GM18907 (cell line): ENCODE measurements at regions not wholly inside any gene's neighbourhood (a gene's known extent, or its start where the extent isn't known, plus 50 kb on each side); places are given as distances from the start of the nearest gene placed in this dataset.
"Not testable (repeated sequence)": the region's sequence is repeated elsewhere in the genome, so short reads cannot be mapped to it uniquely, and the experiment has no call there.

ENCODE experiments used
- ATAC-seq: cut with Tn5 transposase; IDR thresholded peaks from one replicate; pipeline ENCODE4 v1.9.1; 2021; ENCODE audit warnings: mild to moderate bottlenecking, moderate library complexity; ENCODE audit not compliant: unreplicated experiment

DNA sequence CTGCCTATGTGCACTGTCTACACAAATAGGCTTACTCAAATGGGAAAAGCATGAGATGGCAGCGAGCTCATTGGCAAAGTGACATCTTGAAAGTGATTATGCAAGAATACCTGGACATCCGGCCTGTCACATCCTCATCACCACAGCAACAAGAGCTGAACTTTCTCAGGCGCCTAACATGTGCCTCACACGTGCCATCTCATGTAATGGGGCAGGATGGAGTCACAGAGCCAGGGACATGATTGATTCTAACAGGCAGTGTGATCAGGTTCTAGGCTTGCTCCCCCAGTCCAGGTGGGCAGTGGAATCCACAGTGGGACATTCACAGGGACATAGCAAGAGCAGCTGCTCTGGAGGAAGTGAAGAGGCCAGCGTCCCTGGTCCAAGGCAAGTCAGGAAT lies 192.3 kb upstream of the SSTR4 start:
- ATAC-seq = no peak

DNA sequence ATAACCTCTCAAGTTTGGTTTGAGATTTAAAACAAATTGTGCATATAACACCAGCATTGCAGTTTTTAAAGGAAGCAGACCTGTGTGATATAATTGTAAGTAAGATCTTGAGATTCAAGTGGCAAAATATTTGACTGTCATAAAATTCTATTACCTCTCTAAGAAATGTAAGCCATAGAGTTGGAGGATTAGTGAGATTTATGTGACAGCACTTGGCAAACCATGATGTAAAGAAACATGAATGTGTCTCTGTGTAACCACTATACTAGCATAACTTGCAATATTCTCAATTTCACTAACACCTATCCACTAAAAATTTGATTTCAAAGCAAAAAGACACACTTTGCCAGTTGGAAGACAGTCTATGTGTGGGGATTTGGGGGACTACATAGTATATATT lies 190.2 kb upstream of the SSTR4 start:
- ATAC-seq = no peak

DNA sequence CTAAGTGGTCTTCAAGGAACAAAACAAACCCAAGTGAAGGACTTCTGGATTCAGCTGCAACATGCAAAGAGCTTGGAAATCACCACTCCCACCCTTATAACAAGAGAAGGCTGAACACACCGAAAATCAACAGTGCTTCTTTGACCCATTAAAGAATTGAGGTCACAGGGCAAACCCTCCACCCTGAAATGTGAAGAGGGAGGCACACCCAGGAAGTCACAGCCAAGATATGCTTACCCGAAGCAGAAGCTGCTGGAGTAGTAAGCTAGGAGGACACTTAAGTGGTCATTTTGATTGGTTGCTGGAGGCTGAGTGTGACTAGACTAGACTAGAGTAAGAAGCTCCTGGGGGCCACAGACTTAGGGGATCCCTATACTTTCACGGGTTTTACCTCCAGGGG lies 188.2 kb upstream of the SSTR4 start:
- no peak for ATAC-seq

DNA sequence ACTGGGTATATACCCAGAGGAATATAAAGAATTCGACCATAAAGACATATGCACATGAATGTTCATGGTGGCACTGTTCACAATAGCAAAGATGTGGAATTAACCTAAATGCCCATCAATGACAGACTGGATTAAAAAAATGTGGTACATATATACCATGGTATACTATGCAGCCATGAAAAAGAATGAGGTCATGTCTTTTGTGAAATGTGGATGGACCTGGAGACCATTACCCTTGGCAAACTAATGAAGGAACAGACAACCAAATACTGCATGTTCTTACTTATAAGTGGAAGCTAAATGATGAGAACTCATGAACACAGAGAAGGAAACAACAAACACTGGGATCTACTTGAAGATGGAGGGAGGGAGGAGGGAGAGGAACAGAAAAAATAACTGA lies 186.7 kb upstream of the SSTR4 start:
- no peak for ATAC-seq

DNA sequence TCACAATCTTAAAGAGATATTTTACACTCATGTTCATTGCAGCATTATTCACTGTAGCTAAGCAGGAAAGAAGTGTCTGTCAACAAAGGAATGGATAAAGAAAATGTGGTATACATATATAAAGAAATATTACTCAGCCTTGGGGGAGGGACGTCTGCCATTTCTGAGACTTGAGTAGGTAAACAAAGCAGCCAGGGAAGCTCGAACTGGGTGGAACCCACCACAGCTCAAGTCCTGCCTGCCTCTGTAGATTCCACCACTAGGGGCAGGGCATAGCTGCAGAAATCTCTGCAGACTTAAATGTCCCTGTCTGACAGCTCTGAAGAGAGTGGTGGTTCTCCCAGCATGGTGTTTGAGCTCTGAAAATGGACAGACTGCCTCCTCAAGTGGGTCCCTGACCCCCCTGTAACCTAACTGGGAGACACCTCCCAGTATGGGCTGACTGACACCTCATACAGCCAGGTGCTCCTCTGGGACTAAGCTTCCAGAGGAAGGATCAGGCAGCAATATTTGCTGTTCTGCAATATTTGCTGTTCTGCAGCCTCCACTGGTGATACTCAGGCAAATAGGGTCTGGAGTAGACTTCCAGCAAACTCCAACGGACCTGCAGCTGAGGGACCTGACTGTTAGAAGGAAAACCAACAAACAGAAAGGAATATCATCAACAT lies 183.3 kb upstream of the SSTR4 start:
- not testable (repeated sequence) for ATAC-seq

DNA sequence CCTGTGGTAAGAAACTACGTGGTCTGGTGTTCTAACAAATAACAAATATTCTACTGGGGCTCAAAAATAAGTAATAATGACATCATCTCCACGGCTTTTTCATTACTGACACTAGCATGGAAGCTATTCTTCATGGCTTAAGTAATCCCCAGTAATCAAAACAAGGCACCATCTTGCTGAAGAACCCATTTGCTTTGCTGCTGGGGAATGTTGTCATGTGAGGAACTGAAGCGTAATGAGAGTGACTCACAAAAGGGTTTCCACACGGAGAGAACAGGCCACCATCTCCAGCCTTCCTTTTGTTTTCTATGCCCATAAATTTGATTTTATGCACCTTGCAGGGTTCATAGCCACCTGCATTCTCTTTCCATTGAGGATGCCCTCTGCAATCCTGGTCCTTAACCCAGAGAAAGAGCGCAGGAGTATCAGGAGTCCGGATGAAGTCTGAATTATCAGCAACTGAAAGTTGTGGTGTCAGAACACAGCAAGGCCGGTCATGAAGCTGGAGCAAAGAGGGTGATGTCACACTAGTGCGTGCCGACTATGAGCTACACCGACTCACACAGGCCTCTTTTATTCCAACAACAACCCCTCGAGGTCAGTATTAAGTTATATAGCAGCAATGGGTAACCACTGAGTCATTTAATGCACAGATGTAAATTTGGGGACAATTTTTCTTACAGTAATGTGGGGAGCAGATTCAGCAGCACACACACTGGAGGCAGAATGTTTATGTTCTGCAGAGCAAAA lies 173.7 kb upstream of the SSTR4 start:
- ATAC-seq = no peak

DNA sequence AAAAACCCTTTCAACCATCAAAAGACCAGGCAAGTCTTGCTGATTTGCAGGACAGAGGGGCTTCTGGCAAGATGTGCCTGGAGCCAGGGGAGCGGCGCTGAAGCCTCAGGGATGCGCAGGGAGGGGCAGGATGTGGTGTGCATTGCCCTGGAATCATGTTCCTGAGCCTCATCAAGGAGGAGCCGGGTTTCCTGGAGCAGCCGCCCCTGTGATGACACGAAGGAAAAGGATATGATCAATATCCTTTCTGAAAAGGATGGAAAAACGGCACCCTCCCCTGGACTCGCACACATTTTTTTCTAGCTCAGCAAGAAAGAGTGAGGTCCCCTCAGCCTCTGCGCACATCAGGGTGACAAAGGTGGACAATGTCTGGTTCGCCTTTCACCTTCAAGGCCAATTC lies 173.1 kb upstream of the SSTR4 start:
- ATAC-seq = no peak

DNA sequence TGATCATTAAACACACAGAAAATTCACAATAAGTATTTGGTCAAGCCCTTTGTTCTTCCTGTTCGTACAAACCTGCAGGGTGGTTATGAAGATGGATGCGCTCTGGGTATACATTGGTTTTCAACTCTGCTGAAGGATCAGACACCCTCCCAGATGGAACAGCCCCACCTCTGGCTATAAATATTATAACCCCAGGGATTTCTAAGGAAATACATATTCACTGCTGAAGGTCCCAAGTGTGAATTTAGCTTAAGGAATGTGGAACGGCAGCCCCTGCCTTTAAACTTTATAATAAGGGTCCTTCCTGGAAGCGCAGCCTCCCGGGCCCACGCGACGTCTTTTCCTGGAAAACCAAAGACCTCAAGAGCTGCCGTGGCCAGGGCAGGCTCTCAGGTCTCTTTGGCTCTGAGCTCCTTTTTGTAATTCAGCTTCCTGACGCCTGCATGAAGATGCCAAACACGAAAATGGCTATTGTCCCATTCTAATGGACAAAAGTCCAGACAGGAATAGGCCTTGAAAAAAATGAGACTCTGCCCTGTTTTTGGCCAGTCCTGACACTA lies 172.4 kb upstream of the SSTR4 start:
- no peak for ATAC-seq

DNA sequence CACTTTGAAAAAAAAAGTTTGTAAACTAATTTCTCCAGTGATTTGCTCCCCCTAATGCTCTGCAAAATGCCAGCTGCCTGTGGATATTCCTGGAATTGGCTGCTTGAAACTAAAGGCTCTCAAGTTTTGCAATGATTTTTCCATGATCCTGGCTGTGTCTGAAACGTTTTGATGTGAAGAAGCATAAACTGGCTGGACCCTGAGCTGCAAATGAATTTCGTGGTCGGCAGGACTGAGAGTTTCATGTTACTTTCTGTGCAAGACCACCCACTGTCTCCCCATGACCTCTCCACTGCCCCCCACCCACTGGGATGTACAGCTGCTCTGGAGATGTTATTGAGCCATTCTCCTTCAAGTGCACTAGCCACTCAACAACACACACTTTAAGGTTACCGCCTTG lies 171.3 kb upstream of the SSTR4 start:
- ATAC-seq = no peak

DNA sequence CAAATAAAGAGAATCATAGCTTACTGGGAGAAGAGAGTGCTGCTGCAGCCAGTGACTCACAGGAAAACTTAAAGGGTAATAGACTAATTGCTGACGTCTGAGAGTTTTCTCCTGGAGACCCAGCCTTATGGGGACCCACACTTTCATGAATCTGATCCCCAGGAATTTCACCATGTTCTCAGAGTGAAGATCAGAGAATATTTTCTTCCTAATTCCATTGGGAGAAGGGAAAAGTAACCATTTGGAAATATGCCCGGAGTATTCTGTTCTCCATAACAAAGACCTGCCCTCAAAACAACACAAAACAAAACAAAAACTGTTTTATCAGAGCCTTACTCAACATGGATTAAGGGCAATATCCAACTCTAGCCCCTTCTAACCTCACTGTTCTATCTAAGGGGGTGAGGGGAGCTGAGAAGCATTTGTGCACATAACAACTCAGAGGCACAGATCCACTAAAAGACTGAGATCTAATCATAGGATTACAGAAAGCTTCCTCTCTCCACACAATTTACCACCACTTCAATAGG lies 168.2 kb upstream of the SSTR4 start:
- ATAC-seq = no peak

DNA sequence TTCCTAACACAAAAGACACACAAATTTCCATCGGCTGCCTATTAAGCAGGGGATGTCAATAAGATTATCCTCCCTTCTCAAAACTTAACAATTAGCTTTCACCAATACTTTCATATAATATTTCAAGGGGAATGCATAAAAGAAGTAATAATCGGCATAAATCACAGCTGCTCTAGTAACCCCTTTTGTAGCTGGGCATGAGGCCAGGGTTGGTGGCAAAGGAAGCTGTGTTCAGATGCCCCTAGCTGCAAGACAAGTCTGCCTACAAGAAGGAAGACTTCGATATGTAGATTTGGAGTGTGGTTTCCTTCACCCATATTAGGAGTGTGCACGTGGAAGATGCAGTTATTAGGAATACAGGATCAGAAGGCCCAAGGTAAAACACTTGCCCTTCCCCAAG lies 156.9 kb upstream of the SSTR4 start:
- ATAC-seq = no peak

DNA sequence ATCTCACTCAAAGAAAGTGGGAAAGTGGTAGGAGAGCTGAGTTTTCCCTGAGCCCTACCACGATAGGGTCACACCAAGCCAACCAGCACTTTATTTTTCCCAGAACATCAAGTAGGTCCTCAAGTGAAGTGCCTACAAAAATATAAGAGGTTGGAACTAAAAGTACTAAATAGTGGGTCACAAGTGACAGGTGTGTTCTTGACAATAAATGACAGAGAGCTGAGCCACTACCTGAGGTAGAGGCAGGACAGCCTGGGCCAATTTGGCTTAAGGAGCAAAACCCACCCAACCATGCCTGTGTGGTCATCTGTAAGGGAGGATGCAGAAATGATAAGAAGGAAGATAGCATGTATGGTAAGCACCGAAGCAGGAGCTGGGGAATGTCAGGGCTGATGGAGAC lies 154.8 kb upstream of the SSTR4 start:
- ATAC-seq = no peak

DNA sequence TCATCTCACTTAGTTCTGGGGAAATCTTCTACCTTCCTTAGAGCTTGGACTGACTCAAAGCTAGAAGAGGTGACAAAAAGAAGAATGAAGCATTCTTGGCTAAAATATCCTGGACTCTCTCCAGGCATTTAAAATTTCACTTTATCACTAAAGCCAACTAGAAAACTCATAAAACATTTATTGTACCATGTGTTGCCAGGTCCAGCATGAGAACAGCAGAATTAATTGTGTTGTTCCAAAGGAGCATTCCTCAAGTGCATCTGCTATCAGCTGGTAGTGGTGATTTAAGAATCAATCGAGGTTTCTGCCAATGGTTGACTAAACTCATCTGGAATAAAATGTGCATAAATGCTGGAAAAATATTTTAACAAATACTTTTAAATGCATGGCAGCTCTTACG lies 147.3 kb upstream of the SSTR4 start:
- no peak for ATAC-seq

DNA sequence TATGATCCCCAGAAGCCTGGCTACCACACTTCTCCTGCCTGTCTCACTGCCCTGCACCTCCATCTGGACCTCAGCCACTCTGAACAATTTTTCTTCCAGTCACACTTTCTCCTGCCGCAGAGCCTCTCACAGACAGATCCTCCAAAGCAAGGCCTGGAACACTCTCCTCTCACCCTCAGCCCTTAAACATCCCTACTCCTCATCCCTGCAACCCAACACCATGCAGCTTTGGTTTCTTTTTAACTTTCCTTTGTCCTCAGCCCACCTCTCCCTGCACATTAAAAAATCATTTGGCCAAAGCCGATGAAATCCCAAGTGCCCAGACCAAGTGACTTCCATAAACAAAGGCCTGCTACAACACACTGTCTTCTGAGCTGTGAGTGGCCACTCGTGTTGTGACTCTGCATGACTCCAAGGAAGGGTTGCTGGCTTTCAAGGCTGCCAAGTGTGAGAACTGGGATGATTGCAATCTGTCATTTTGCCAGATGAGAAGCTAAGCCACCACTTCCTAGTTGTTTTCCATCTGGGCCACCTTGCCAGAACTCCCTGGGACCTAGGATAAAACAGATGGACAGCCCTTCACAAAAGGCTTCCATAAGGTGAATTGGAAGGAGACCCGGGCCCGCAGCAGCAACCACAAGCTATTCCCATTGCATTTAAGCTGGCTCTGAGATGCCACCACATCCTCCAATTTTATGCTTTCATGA lies 144.4 kb upstream of the SSTR4 start:
- no peak for ATAC-seq

DNA sequence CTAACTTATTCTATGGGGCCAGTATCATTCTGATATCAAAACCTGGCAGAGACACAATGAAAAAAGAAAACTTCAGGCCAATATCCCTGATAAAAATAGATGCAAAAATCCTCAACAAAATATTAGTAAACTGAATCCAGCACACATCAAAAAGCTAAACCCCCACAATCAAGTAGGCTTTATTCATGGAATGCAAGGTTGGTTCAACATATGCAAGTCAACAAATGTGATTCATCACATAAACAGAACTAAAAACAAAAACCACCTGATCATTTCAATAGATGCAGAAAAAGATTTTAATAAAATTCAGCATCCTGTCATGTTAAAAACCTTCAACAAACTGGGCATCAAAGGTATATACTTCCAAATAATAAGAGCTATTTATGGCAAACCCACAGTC lies 133.9 kb upstream of the SSTR4 start:
- ATAC-seq = no peak

DNA sequence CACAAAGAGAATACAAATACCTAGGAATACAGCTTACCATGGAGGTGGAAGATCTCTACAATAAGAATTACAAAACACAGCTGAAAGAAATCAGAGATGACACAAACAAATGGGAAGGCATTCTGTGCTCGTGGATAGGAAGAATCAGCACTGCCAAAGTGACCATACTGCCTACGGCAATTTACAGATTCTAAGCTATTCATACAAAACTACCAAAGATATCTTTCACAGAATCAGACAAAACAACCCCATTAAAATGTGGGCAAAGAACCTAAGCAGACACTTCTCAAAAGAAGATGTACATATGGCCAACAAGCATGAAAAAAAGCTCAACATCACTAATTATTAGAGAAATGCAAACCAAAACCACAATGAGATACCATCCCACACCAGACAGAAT lies 133.2 kb upstream of the SSTR4 start:
- no peak for ATAC-seq

DNA sequence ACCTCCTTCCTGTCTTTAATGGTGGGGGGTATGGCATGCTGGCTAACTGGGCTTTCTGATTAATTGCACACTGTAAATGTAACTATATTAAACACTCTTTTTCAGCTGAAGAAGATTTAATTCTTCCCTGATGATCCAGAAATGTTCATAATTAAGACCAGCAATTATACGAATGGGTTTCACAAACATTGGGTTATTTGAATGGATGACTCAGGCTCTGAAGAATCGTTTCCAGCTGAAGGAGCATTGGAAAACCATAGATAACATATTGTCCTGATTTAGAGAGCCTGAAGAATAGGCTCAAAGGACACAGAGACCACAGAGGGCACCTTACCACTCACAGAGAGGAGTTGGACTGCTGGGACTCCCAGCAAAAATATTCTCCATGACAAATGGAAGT lies 130.7 kb upstream of the SSTR4 start:
- ATAC-seq = no peak

DNA sequence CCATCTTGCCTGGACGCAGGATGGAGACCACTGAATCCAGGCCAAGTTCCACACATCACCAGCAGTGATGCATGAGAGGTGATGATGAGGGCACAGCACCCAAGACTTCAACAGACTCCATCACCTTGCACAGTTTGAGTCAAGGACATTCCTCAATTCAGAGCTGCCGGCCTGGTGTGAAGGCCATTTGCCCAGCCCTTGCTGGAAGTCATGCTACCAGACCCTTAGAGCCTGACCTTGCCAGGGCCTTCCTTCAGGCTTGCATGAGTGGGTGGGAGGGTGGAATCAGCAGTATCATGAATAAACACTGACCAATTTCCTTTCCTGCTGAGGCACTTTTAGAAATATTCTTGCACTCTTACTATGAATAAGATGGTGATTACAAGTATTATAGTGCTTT lies 130.2 kb upstream of the SSTR4 start:
- ATAC-seq = no peak

DNA sequence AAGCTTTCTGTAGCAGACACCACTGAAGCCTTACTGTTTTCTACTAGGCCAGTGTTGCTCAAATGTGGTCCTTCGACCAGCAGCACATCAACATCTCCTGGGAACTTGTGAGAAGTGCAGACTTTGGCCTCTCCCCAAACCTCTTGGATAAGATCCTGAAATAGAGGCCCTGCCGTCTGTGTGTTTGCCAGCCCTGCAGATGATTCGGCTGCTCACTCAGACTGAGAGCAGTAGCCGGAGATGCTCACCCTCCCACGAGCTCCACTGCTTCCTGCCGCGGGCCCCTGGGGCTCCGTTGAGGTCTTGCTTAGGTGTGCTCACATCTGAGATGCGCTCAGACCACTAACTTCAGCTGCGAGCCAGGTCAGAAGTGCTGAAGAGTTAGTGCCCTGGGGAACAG lies 129.5 kb upstream of the SSTR4 start:
- ATAC-seq = no peak

DNA sequence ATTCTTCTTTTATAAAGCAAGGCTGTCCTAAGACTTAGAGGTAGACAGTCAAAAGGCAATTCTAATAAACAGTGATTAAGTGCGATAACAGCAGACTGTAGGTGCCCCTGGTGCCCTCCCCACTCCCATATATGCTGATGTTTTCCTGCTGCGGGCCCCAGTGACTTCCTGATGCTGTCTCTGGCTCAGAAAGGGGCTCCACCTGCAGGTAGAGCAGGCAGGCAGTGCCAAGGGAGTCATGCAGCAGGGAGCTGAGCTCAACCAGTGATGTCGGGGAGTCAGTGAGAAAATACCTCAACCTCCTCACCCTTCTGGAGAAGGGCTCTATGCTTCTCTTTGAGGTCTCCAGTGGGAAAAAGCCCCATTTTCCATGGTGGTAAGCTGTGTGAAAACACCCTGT lies 126.7 kb upstream of the SSTR4 start:
- no peak for ATAC-seq

DNA sequence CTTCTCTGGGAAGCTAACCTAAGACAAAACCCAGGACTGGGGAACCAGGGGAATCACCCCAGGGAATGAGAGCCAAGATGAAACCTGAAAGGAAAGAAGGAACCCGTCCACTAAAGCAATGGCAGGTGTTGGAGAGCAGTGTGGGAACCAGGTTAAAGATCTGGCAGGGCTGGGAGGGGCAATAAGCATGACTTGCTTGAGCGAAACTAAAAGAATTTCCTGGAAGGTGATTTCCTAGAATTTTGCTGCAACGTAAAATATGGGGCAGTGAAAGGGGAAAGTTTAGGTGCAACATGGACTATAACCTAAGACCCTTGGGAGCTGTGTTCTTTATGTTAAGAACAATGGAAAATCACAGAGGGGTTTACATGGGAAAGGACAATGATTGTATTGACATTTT lies 126.2 kb upstream of the SSTR4 start:
- no peak for ATAC-seq

DNA sequence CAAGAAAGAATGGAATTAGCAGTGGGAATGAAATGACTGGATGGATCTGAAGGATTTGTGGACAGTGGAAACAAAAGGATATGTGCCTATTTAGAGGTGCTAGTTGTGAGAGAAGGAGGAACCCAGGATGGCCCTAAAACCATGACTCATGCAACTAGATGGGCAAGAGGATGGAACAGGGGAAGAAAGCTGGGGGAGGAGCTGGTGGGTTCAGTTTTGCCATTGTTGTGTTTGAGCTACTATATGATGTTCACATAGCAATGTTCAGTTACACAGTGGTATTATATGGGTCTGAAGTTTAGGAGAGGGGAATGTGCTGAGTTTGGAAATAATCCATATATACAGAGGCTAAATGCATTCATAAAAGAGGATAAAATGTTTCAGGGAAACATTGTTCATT lies 125.7 kb upstream of the SSTR4 start:
- ATAC-seq = no peak
